GM10847 (cell line): ENCODE measurements at regions not wholly inside any gene's neighbourhood (a gene's known extent, or its start where the extent isn't known, plus 50 kb on each side); places are given as distances from the start of the nearest gene placed in this dataset.

Source experiments
- POLR2A ChIP-seq: IDR thresholded peaks from 2 replicates; pipeline ENCODE4 v1.6.1; 2011; ENCODE audit not compliant: insufficient read length; ENCODE audit errors: extremely low read depth

- TF ChIP-seq POLR2A, result no peak
Measured at GRCh38 chr22:22712092-22712658, 67.8 kb downstream of the GGTLC2 start.

GRCh38 chr22:22712666-22713365 lies 68.4 kb downstream of the GGTLC2 start:
- no peak for TF ChIP-seq POLR2A

GRCh38 chr22:22713416-22713815 lies 69.0 kb downstream of the GGTLC2 start:
- TF ChIP-seq POLR2A, result no peak

GRCh38 chr22:22714600-22715335 lies 70.4 kb downstream of the GGTLC2 start:
- no peak for TF ChIP-seq POLR2A

- no peak for TF ChIP-seq POLR2A
Measured at GRCh38 chr22:22716136-22716665, 71.8 kb downstream of the GGTLC2 start.

GRCh38 chr22:22717664-22718063 lies 73.2 kb downstream of the GGTLC2 start:
- no peak for TF ChIP-seq POLR2A

- peak; percentile 41 for TF ChIP-seq POLR2A
Measured at GRCh38 chr22:22720201-22720723, 75.8 kb downstream of the GGTLC2 start.

- TF ChIP-seq POLR2A, result no peak
Measured at GRCh38 chr22:22720724-22721261, 76.4 kb downstream of the GGTLC2 start.

GRCh38 chr22:22721681-22722354 lies 77.4 kb downstream of the GGTLC2 start:
- no peak for TF ChIP-seq POLR2A

GRCh38 chr22:22728382-22728781 lies 84.0 kb downstream of the GGTLC2 start:
- no peak for TF ChIP-seq POLR2A

- no peak for TF ChIP-seq POLR2A
Measured at GRCh38 chr22:22730655-22731373, 86.4 kb downstream of the GGTLC2 start.

- TF ChIP-seq POLR2A, result no peak
Measured at GRCh38 chr22:22731374-22731676, 86.9 kb downstream of the GGTLC2 start.

- TF ChIP-seq POLR2A, result no peak
Measured at GRCh38 chr22:22733881-22734373, 89.5 kb downstream of the GGTLC2 start.

- TF ChIP-seq POLR2A, result no peak
Measured at GRCh38 chr22:22735695-22736611, 91.5 kb downstream of the GGTLC2 start.

GRCh38 chr22:22737590-22737989 lies 93.2 kb downstream of the GGTLC2 start:
- no peak for TF ChIP-seq POLR2A
